HG03097 (cell line): ENCODE measurements at regions not wholly inside any gene's neighbourhood (a gene's known extent, or its start where the extent isn't known, plus 50 kb on each side); places are given as distances from the start of the nearest gene placed in this dataset.
"Not testable (repeated sequence)": the region's sequence is repeated elsewhere in the genome, so short reads cannot be mapped to it uniquely, and the experiment has no call there.

ENCODE experiments used
- ATAC-seq: cut with Tn5 transposase; IDR thresholded peaks from one replicate; pipeline ENCODE4 v1.9.1; 2021; ENCODE audit not compliant: unreplicated experiment, low FRiP score

DNA sequence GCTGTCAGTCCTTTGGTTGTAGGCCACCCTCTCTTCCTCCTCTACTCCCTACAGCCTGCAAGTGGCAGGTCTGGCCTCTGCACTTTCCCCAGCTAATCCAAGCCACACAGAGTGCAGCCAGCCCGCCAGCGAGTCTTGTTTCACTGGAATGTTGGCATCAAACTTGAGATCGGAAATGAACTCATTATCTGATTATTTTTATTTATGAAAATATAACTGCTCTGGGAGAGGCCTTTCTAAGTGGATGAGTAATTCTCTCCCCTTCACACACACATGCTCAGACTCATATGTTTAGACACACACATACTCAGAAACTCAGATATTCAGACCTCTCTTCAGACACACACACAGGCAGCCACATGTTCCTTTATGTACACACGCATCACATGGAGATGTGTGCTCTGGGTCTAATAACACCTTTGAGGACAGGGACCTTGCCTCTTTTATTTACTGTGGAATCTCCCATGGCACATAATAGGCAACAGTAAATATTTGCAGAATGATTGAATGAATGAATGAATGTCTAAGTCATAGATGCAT is 151.3 kb downstream of the ZFP36L2 start:
- no peak for ATAC-seq

GRCh38 chr2:43074592-43075053 is 151.8 kb downstream of the ZFP36L2 start:
- ATAC-seq = no peak

DNA sequence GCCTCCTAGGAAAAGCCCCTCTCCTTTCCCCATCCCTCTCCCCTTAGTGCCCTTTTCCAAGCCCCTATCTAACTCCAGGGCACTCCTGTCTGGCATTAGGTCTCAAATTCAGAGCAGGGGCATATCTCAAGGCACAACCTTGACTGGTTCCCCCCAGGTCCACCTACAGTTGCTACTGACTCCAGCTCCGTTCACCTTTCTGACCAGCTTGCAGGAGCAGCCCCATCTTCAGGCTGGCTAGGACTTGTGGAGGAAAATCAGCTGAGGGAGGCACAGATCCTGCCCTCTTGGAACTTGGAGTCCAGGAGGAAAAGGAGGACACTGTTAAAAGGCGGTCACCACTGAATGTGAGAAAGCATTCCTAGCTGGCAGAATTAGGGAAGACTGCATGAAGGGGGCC is 152.4 kb downstream of the ZFP36L2 start:
- ATAC-seq = no peak

DNA sequence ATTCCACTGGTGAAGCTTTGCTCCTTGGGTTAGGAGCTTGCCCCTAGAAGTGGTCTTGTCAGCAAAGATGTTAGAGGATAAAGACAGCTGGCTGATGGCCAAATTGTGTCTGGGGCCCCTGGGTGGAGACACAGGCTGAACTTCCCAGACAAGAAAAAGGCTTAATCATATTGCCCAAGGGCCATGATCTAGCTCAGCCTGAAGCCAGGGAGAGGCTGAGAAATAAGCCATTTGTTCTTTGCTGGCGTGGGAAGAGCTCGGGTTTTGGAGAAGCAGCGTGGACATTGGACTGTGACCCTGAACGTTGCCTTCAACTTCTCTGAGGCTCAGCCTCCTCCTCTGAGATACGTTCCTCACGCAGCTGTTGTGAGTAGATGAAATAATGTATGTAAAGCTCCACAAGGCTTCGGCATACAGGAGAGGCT is 153.0 kb downstream of the ZFP36L2 start:
- no peak for ATAC-seq

- no peak for ATAC-seq
Measured at GRCh38 chr2:43071599-43072550, 154.5 kb downstream of the ZFP36L2 start.

GRCh38 chr2:43070676-43071502 is 155.5 kb downstream of the ZFP36L2 start:
- ATAC-seq = no peak

GRCh38 chr2:43070030-43070429 is 156.4 kb downstream of the ZFP36L2 start:
- ATAC-seq = no peak

- no peak for ATAC-seq
Measured at GRCh38 chr2:43068631-43069517, 157.5 kb downstream of the ZFP36L2 start.

GRCh38 chr2:43068041-43068533 is 158.3 kb downstream of the ZFP36L2 start:
- ATAC-seq = no peak

DNA sequence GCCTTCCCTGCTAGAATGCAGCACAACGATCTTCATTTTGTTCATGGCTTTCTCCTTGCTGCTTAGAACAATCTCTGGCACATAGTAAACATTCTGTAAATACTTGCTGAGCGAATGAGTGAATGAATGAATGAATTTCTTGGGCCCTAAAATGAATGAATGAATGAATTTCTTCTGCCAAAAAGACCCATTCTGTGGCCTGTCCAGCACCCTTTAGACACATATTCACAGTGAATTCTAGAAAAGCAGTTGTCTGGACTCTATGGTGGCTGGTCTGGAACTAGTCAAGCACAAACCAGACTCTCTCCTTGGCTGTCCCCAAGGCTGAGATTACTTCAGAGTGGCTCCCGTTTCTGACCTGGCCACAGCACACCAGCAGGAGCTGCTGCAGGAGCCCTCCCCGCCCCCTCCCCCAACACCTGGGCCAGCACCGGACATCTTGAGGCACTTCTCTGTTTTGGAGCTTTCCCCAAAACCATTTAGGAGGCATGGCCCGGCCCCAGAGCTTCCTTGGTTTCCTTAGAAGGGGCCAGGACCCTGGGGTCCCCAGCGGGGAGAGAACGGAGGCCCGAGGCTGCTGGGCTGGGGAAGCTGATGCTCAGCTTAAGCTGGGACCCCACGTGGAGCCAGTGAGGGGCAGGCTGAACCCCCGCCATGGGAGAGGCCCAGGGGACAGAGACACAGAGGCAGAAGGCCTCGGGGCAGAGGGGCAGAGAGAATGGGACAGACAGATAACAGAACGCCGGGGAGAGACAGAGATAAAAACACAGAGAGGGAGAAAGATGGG is 159.0 kb downstream of the ZFP36L2 start:
- no peak for ATAC-seq

GRCh38 chr2:43066541-43067253 is 159.7 kb downstream of the ZFP36L2 start:
- ATAC-seq = not testable (repeated sequence)

DNA sequence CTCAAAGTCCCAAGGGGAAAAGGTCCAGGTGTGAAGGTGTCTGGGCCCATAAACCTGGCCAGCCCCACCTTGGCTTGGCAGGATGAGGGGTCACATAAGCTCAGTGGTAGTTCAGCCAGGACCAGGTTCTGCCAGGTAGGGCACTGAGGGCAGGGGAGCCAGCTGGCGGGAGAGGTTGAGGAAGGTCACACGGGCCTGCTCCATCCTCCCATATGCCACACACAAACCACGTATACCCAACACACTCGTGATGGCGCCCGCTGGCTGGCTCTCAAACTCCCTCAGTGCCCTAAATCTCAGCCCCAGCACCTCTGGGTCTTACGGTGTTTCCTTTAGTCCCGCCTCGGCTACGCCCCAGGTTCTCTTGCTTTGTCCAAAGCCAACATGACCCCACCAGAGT is 160.5 kb downstream of the ZFP36L2 start:
- ATAC-seq = no peak

- no peak for ATAC-seq
Measured at GRCh38 chr2:43065036-43065435, 161.4 kb downstream of the ZFP36L2 start.

- not testable (repeated sequence) for ATAC-seq
Measured at GRCh38 chr2:43063096-43063495, 163.3 kb downstream of the ZFP36L2 start.

GRCh38 chr2:43062058-43062457 is 164.3 kb downstream of the ZFP36L2 start:
- no peak for ATAC-seq

- no peak for ATAC-seq
Measured at GRCh38 chr2:43060390-43061016, 165.9 kb downstream of the ZFP36L2 start.

DNA sequence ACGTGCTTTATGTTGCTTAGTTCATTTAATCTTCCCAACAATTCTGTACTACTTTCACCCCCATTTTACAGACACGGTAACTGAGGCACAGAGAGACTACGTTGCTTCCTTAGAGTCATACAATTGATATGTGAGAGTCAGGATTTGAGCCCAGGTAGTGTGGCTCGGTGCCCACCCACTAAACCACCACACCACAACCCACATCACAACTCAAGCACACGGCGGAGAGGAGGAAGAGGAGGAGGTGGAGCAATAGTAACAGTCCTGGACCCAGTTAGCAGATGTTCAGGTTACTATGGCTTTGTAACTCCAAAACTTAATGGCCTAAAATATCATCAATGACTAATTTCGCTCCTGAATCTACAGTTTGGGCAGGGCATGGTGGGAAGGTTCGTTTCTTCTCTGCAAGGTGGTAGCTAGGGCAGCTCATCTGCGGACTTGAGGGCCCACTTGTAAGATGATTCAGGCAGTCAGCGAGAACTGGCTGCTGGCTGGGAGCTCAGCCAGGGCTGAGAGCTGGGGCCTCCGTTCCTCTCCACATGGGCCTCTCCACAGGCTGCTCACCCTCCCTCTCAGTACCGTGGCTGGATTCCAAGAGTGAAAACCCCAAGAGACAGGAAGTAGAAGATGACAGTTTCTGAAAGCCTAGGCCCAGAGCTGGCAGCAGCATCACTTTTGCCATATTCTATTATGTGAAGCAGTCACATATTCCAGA is 167.1 kb downstream of the ZFP36L2 start:
- ATAC-seq = peak; percentile 60
